DOHH2 (cell line): ENCODE measurements at regions not wholly inside any gene's neighbourhood (a gene's known extent, or its start where the extent isn't known, plus 50 kb on each side); places are given as distances from the start of the nearest gene placed in this dataset.

Experiments used
- H3F3A ChIP-seq: fragments of 200-600 bp; sonication (generic), shearing (Covaris generic); 2 replicates; pipeline ENCODE4 v1.6.0; 2016; ENCODE audit warnings: antibody characterized with exemption, mild to moderate bottlenecking; ENCODE audit not compliant: control insufficient read depth, insufficient read depth
- H3K27ac ChIP-seq: fragments of 200-600 bp; sonication (generic); 2 replicates; pipeline ENCODE4 v1.5.1; 2014; ENCODE audit warnings: low read depth, mild to moderate bottlenecking, low read length, moderate library complexity
- H3K27me3 ChIP-seq: fragments of 200-600 bp; sonication (generic); 2 replicates; pipeline ENCODE4 v1.6.1; 2014; ENCODE audit warnings: mild to moderate bottlenecking, low read length, mixed read lengths; ENCODE audit not compliant: control insufficient read depth
- H3K36me3 ChIP-seq: fragments of 200-600 bp; sonication (generic); 2 replicates; pipeline ENCODE4 v1.6.1; 2014; ENCODE audit warnings: mild to moderate bottlenecking, low read length, moderate library complexity, mixed read lengths; ENCODE audit not compliant: control insufficient read depth
- H3K4me1 ChIP-seq: fragments of 200-600 bp; sonication (generic); 2 replicates; pipeline ENCODE4 v1.6.1; 2014; ENCODE audit warnings: mild to moderate bottlenecking, low read length, mixed read lengths; ENCODE audit not compliant: control insufficient read depth
- H3K4me2 ChIP-seq: fragments of 200-600 bp; sonication (generic); 2 replicates; pipeline ENCODE4 v1.6.0; 2014; ENCODE audit warnings: mild to moderate bottlenecking, low read length, moderate library complexity
- H3K4me3 ChIP-seq: fragments of 200-600 bp; sonication (generic); 2 replicates; pipeline ENCODE4 v1.5.1; 2014; ENCODE audit warnings: mild to moderate bottlenecking, low read length, mixed read lengths
- H3K79me2 ChIP-seq: fragments of 200-600 bp; sonication (generic); 2 replicates; pipeline ENCODE4 v1.6.1; 2014; ENCODE audit warnings: mild to moderate bottlenecking, low read length, mixed read lengths; ENCODE audit not compliant: control insufficient read depth
- H3K9me2 ChIP-seq: fragments of 200-600 bp; sonication (generic); replicated peaks from 2 replicates; pipeline ENCODE4 v1.6.1; 2014; ENCODE audit warnings: mild to moderate bottlenecking, low read length, mixed read lengths; ENCODE audit not compliant: control insufficient read depth
- H3K9me3 ChIP-seq: fragments of 200-600 bp; sonication (generic); 2 replicates; pipeline ENCODE4 v1.6.1; 2014; ENCODE audit warnings: antibody characterized with exemption, low read length, mixed read lengths; ENCODE audit not compliant: control insufficient read depth, insufficient read depth
- H4K20me1 ChIP-seq: fragments of 200-600 bp; sonication (generic); 2 replicates; pipeline ENCODE4 v1.6.0; 2014; ENCODE audit warnings: low read depth, mild to moderate bottlenecking, antibody characterized with exemption, low read length, moderate library complexity; ENCODE audit not compliant: control insufficient read depth, insufficient read depth
- EZH2phosphoT487 ChIP-seq: fragments of 200-600 bp; sonication (generic); IDR thresholded peaks from 2 replicates; pipeline ENCODE4 v1.6.1; 2017; ENCODE audit warnings: borderline replicate concordance, mild to moderate bottlenecking, antibody characterized with exemption, low read length, moderate library complexity, mixed read lengths
- TF ChIP-seq, protein P1 (sequence below): fragments of 200-600 bp; sonication (generic); IDR thresholded peaks from one replicate; pipeline ENCODE4 v1.5.1; 2014; ENCODE audit warnings: antibody characterized with exemption, mild to moderate bottlenecking, low read depth, low read length; ENCODE audit not compliant: poor library complexity, severe bottlenecking

DNA sequence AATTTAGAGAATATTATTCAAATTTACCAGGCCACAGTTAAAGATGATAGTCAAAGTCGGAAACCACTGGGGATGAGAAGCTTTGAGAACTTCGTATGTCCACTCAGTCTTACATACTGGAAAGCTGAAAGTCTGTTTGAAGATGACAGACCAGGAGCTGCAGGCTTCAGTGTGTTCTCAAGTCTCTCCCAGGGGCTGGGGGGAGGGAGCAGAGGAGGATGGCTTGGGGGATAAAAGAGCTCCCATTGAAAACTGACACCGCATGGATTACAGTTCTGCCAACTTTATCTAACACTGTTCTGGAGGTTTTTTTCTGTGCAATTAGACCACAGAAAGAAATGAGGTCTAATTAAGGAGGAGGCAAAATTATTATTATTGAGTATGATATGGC is 170.5 kb upstream of the ALKAL2 start:
- no peaks in the 10 kb centered on the region for H4K20me1 ChIP-seq
- no peaks in the 10 kb centered on the region for H3K27me3 ChIP-seq
- H3K9me2 ChIP-seq = no peaks in the 10 kb centered on the region
- no peaks in the 10 kb centered on the region for H3F3A ChIP-seq
- no peaks in the 10 kb centered on the region for H3K79me2 ChIP-seq
- TF ChIP-seq, protein P1, sequence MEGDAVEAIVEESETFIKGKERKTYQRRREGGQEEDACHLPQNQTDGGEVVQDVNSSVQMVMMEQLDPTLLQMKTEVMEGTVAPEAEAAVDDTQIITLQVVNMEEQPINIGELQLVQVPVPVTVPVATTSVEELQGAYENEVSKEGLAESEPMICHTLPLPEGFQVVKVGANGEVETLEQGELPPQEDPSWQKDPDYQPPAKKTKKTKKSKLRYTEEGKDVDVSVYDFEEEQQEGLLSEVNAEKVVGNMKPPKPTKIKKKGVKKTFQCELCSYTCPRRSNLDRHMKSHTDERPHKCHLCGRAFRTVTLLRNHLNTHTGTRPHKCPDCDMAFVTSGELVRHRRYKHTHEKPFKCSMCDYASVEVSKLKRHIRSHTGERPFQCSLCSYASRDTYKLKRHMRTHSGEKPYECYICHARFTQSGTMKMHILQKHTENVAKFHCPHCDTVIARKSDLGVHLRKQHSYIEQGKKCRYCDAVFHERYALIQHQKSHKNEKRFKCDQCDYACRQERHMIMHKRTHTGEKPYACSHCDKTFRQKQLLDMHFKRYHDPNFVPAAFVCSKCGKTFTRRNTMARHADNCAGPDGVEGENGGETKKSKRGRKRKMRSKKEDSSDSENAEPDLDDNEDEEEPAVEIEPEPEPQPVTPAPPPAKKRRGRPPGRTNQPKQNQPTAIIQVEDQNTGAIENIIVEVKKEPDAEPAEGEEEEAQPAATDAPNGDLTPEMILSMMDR = no peak
- no peak for TF ChIP-seq EZH2phosphoT487
- H3K9me3 ChIP-seq = no peaks in the 10 kb centered on the region
- H3K4me1 ChIP-seq = peaks cover 35% of the 10 kb centered on the region
- no peak overlapping the region for H3K27ac ChIP-seq
- no peak overlapping the region for H3K4me3 ChIP-seq
- H3K36me3 ChIP-seq = no peaks in the 10 kb centered on the region
- no peak overlapping the region for H3K4me2 ChIP-seq

DNA sequence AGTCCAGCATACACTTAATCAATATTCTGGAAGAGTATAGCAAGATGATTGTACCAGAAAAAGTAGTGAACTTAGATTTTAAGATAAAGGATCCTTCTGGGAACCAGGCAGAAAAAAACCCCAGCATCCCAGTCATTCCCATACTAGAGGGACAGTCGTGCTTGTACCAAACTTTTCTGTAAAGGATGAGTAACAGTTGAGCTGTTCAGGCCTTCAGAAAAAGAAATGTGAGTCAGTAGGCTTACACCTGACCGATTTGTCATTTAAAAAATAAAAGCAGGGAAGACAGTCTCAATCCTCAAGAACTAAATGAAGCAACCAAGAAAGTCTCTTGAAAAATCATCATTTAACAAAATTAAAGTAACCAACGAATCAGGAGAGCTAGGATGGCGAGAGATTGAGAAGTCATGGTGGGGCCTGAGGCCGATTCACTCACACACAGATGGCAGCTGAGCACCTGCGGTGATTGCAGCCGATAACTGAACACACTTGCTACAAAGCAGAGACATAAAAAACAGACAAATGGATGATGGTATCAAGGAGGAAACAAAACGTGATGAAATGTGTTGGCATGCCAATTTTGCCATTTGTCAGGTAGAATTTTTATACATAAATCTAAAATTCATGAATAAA is 170.0 kb upstream of the ALKAL2 start:
- Histone ChIP-seq H3F3A (no peaks in the 10 kb centered on the region), H3K4me1 (peaks cover 30% of the 10 kb centered on the region), H4K20me1 (no peaks in the 10 kb centered on the region), H3K9me2 (no peaks in the 10 kb centered on the region), H3K9me3 (no peaks in the 10 kb centered on the region), H3K4me2 (no peak overlapping the region), H3K79me2 (no peaks in the 10 kb centered on the region), H3K27ac (no peak overlapping the region), H3K27me3 (no peaks in the 10 kb centered on the region), H3K4me3 (no peak overlapping the region), H3K36me3 (no peaks in the 10 kb centered on the region)
- TF ChIP-seq, protein P1 = no peak
- TF ChIP-seq EZH2phosphoT487 = no peak

DNA sequence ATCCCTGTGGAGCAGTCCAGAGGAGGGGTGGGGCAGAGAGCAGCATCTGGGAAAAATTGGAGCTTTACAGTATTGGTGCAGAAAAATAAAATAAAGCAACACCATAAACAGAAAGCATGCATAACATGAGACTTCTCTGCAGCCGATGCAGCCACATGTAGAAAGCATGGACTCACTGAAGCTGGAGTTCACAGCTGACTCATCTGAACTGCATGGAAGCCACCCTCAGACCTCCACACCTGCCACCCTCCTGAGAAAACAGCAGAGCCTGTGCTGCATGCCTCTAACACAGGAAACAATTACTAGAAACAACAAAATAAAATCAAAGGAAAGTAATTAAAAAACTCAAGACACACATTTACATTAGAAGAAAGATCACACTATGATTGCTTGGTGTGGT is 169.4 kb upstream of the ALKAL2 start:
- no peaks in the 10 kb centered on the region for H3K9me2 ChIP-seq
- H3K36me3 ChIP-seq = no peaks in the 10 kb centered on the region
- no peaks in the 10 kb centered on the region for H3K27me3 ChIP-seq
- H3F3A ChIP-seq = no peaks in the 10 kb centered on the region
- no peak overlapping the region for H3K4me2 ChIP-seq
- no peak overlapping the region for H3K27ac ChIP-seq
- no peaks in the 10 kb centered on the region for H3K79me2 ChIP-seq
- H3K9me3 ChIP-seq = no peaks in the 10 kb centered on the region
- TF ChIP-seq, protein P1 = no peak
- TF ChIP-seq EZH2phosphoT487 = no peak
- H3K4me3 ChIP-seq = no peak overlapping the region
- H4K20me1 ChIP-seq = no peaks in the 10 kb centered on the region
- peaks cover 26% of the 10 kb centered on the region for H3K4me1 ChIP-seq
